ENCODE measurements at regions not wholly inside any gene's neighbourhood (a gene's known extent, or its start where the extent isn't known, plus 50 kb on each side); places are given as distances from the start of the nearest gene placed in this dataset.

DNA sequence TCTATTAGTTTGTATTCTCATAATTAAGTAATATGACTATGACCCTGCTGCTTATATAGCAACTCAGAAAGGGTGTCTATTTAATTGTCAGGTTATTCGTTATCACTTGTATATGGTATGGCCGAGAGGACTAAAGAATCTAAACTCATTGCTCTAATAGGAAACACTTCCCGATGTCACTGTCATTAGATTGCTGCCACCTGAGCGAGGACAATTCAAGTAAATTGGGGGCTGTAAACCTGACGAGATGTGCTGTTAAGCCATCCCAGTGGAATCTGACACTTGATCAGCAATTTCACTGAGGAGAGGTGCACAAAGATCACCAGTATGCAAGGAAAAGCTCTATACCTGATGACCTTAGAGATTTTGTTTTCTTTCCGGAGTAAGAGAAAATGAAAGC is 1319.3 kb downstream of the MAT2B start:
- ATAC-seq (no peak), DNase-seq (ENCODE audit: low spot score) (no peak)
- no peak for TF ChIP-seq NFYB (CRISPR knock-in tag; conservative IDR thresholded peaks at IDR 0.05; ENCODE audit: low read depth)
- peaks cover 8% of the 10 kb centered on the region for H3K9me3 Mint-ChIP-seq
- H3K27ac Mint-ChIP-seq, result peak overlapping the region; percentile 44; the same call in 1 of the 2 replicates
- CTCF ChIA-PET, result no interaction called here
- H3K4me3 Mint-ChIP-seq, result no peak overlapping the region
- POLR2A ChIA-PET, result no interaction called here
- H3K4me1 Mint-ChIP-seq, result peaks cover 14% of the 10 kb centered on the region
- no peaks in the 10 kb centered on the region for H3K36me3 Mint-ChIP-seq
- H3K27me3 Mint-ChIP-seq (ENCODE audit: low read depth), result no peaks in the 10 kb centered on the region

DNA sequence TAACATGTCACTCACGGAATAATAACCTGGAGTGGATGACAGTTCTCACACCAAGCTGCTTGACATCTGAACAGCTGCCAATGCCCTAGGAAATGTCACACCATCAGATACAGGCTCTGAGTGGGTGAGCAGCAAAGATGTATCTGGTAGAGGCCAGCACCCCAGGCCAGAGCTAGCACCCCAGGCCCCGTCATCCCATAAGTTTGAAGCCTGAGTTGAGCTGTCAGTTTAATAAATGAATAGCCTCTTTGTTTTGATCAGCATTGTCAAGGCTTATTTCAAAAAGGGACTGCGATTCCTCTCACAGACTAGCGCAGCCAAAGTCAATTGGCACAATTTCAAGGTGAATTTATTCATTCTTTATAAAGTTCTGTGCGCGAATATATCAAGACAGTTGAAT is 1327.1 kb downstream of the MAT2B start:
- H3K27ac Mint-ChIP-seq, result no peak overlapping the region
- ATAC-seq (no peak), DNase-seq (ENCODE audit: low spot score) (no peak)
- peaks cover 21% of the 10 kb centered on the region for H3K9me3 Mint-ChIP-seq
- CTCF ChIA-PET, result no interaction called here
- H3K36me3 Mint-ChIP-seq, result peaks cover 3% of the 10 kb centered on the region; the same call in 1 of the 2 replicates
- peaks cover 17% of the 10 kb centered on the region for H3K4me1 Mint-ChIP-seq
- POLR2A ChIA-PET, result no interaction called here
- H3K4me3 Mint-ChIP-seq, result no peak overlapping the region
- TF ChIP-seq, protein P1, sequence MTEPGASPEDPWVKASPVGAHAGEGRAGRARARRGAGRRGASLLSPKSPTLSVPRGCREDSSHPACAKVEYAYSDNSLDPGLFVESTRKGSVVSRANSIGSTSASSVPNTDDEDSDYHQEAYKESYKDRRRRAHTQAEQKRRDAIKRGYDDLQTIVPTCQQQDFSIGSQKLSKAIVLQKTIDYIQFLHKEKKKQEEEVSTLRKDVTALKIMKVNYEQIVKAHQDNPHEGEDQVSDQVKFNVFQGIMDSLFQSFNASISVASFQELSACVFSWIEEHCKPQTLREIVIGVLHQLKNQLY (CRISPR knock-in tag; IDR thresholded peaks at IDR 0.05), result no peak
- H3K27me3 Mint-ChIP-seq (ENCODE audit: low read depth), result no peaks in the 10 kb centered on the region

DNA sequence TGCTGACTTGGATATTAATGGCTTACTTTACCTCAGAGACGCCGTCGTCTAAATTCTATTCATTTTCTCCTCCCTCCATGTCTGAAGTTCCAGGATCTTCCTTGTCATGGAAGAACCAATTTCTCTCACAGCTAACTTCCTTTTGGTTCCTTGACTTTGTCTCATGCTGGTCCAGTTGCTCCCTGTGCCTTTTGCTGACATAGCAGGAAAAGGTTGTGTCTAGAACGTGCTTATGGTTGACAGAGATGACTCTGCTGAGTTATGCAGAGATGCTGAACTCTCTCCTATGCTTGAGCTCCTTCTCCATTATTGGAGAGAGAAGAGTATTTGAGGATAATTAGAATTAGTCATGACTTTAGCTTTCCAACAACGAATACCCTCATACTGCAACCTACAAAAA is 1338.9 kb downstream of the MAT2B start:
- ChIA-PET CTCF (no interaction called here), POLR2A (no interaction called here)
- H3K9me3 Mint-ChIP-seq, result peaks cover 14% of the 10 kb centered on the region
- DNase-seq (ENCODE audit: low spot score) (no peak), ATAC-seq (no peak)
- TF ChIP-seq, protein P2, sequence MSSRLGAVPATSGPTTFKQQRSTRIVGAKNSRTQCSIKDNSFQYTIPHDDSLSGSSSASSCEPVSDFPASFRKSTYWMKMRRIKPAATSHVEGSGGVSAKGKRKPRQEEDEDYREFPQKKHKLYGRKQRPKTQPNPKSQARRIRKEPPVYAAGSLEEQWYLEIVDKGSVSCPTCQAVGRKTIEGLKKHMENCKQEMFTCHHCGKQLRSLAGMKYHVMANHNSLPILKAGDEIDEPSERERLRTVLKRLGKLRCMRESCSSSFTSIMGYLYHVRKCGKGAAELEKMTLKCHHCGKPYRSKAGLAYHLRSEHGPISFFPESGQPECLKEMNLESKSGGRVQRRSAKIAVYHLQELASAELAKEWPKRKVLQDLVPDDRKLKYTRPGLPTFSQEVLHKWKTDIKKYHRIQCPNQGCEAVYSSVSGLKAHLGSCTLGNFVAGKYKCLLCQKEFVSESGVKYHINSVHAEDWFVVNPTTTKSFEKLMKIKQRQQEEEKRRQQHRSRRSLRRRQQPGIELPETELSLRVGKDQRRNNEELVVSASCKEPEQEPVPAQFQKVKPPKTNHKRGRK (CRISPR knock-in tag; IDR thresholded peaks at IDR 0.05; ENCODE audit: borderline replicate concordance), result no peak
- TF ChIP-seq, protein P3, sequence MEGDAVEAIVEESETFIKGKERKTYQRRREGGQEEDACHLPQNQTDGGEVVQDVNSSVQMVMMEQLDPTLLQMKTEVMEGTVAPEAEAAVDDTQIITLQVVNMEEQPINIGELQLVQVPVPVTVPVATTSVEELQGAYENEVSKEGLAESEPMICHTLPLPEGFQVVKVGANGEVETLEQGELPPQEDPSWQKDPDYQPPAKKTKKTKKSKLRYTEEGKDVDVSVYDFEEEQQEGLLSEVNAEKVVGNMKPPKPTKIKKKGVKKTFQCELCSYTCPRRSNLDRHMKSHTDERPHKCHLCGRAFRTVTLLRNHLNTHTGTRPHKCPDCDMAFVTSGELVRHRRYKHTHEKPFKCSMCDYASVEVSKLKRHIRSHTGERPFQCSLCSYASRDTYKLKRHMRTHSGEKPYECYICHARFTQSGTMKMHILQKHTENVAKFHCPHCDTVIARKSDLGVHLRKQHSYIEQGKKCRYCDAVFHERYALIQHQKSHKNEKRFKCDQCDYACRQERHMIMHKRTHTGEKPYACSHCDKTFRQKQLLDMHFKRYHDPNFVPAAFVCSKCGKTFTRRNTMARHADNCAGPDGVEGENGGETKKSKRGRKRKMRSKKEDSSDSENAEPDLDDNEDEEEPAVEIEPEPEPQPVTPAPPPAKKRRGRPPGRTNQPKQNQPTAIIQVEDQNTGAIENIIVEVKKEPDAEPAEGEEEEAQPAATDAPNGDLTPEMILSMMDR (IDR thresholded peaks at IDR 0.05), result no peak
- TF ChIP-seq FOXJ3 (CRISPR knock-in tag; IDR thresholded peaks at IDR 0.05; ENCODE audit: borderline replicate concordance), result no peak
- TF ChIP-seq, protein P4, sequence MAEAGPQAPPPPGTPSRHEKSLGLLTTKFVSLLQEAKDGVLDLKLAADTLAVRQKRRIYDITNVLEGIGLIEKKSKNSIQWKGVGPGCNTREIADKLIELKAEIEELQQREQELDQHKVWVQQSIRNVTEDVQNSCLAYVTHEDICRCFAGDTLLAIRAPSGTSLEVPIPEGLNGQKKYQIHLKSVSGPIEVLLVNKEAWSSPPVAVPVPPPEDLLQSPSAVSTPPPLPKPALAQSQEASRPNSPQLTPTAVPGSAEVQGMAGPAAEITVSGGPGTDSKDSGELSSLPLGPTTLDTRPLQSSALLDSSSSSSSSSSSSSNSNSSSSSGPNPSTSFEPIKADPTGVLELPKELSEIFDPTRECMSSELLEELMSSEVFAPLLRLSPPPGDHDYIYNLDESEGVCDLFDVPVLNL (CRISPR knock-in tag; IDR thresholded peaks at IDR 0.05; ENCODE audit: borderline replicate concordance, low read depth), result no peak
- H3K27ac Mint-ChIP-seq, result no peak overlapping the region
- H3K4me1 Mint-ChIP-seq, result no peaks in the 10 kb centered on the region
- H3K36me3 Mint-ChIP-seq, result 0 out of 2 replicates have a peak, but pooled peaks cover 2% of the 10 kb centered on the region
- H3K4me3 Mint-ChIP-seq, result no peak overlapping the region
- H3K27me3 Mint-ChIP-seq (ENCODE audit: low read depth), result no peaks in the 10 kb centered on the region

DNA sequence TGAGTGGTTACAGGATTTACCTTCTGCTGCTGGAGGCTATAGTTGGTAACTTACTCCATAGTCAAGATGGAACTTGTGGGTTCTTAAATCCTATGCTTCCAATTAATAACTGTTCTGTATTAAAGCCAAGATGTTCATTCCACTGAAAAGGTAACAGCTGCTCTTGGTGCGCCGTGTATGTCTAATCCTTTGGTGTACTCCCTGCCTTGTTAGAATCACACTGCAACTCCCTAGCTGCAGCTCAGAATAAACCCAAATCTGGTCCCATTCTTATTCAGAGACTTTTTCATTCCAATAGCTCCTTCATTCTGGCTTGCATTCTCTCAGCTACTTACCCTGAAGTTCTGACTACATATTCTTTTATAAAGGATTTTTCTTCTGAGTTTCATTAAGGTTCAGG is 1355.5 kb downstream of the MAT2B start:
- POLR2A ChIA-PET, result no interaction called here
- Mint-ChIP-seq H3K27ac (no peak overlapping the region), H3K27me3 (ENCODE audit: low read depth) (no peaks in the 10 kb centered on the region), H3K4me3 (no peak overlapping the region), H3K36me3 (no peaks in the 10 kb centered on the region), H3K9me3 (0 out of 2 replicates have a peak, but pooled peaks cover 3% of the 10 kb centered on the region), H3K4me1 (peaks cover 25% of the 10 kb centered on the region)
- CTCF ChIA-PET, result interaction anchor here (0.6 kb wide), 1 partner anchor 326 kb away, joined by 3 read pairs; no protein-coding TSS in a partner anchor
- DNase-seq (ENCODE audit: low spot score), result no peak
- ATAC-seq, result peak; percentile 58; the same call in 1 of the 2 replicates
- no peak for TF ChIP-seq ZNF671 (CRISPR knock-in tag; IDR thresholded peaks at IDR 0.05)
- no peak for TF ChIP-seq FOXK1 (CRISPR knock-in tag; IDR thresholded peaks at IDR 0.05)
- no peak for TF ChIP-seq SOX15 (CRISPR knock-in tag; IDR thresholded peaks at IDR 0.05)
- no peak for TF ChIP-seq ZBTB21 (CRISPR knock-in tag; IDR thresholded peaks at IDR 0.05; ENCODE audit: borderline replicate concordance)
- TF ChIP-seq, protein P5, sequence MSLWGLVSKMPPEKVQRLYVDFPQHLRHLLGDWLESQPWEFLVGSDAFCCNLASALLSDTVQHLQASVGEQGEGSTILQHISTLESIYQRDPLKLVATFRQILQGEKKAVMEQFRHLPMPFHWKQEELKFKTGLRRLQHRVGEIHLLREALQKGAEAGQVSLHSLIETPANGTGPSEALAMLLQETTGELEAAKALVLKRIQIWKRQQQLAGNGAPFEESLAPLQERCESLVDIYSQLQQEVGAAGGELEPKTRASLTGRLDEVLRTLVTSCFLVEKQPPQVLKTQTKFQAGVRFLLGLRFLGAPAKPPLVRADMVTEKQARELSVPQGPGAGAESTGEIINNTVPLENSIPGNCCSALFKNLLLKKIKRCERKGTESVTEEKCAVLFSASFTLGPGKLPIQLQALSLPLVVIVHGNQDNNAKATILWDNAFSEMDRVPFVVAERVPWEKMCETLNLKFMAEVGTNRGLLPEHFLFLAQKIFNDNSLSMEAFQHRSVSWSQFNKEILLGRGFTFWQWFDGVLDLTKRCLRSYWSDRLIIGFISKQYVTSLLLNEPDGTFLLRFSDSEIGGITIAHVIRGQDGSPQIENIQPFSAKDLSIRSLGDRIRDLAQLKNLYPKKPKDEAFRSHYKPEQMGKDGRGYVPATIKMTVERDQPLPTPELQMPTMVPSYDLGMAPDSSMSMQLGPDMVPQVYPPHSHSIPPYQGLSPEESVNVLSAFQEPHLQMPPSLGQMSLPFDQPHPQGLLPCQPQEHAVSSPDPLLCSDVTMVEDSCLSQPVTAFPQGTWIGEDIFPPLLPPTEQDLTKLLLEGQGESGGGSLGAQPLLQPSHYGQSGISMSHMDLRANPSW (CRISPR knock-in tag; conservative IDR thresholded peaks at IDR 0.05; ENCODE audit: low read depth), result no peak
- TF ChIP-seq, protein P6, sequence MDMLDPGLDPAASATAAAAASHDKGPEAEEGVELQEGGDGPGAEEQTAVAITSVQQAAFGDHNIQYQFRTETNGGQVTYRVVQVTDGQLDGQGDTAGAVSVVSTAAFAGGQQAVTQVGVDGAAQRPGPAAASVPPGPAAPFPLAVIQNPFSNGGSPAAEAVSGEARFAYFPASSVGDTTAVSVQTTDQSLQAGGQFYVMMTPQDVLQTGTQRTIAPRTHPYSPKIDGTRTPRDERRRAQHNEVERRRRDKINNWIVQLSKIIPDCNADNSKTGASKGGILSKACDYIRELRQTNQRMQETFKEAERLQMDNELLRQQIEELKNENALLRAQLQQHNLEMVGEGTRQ (CRISPR knock-in tag; IDR thresholded peaks at IDR 0.05), result no peak
- TF ChIP-seq FOXJ3 (CRISPR knock-in tag; IDR thresholded peaks at IDR 0.05; ENCODE audit: borderline replicate concordance), result no peak
- TF ChIP-seq, protein P7, sequence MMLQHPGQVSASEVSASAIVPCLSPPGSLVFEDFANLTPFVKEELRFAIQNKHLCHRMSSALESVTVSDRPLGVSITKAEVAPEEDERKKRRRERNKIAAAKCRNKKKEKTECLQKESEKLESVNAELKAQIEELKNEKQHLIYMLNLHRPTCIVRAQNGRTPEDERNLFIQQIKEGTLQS (CRISPR knock-in tag; conservative IDR thresholded peaks at IDR 0.05), result no peak
- TF ChIP-seq, protein P8, sequence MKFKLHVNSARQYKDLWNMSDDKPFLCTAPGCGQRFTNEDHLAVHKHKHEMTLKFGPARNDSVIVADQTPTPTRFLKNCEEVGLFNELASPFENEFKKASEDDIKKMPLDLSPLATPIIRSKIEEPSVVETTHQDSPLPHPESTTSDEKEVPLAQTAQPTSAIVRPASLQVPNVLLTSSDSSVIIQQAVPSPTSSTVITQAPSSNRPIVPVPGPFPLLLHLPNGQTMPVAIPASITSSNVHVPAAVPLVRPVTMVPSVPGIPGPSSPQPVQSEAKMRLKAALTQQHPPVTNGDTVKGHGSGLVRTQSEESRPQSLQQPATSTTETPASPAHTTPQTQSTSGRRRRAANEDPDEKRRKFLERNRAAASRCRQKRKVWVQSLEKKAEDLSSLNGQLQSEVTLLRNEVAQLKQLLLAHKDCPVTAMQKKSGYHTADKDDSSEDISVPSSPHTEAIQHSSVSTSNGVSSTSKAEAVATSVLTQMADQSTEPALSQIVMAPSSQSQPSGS (CRISPR knock-in tag; IDR thresholded peaks at IDR 0.05; ENCODE audit: borderline replicate concordance, low read depth), result no peak
